GM13976 (cell line): ENCODE measurements at regions not wholly inside any gene's neighbourhood (a gene's known extent, or its start where the extent isn't known, plus 50 kb on each side); places are given as distances from the start of the nearest gene placed in this dataset.
"Not testable (repeated sequence)": the region's sequence is repeated elsewhere in the genome, so short reads cannot be mapped to it uniquely, and the experiment has no call there.

Experiments used
- DNase-seq: peaks from one replicate; pipeline ENCODE4 v3.0.0; 2012; ENCODE audit warnings: low spot score
- in situ Hi-C: fragments of 300-500 bp; cut with MboI; formaldehyde crosslinking; loops from one replicate; pipeline ENCODE4 v1.12.0; 2022; ENCODE audit warnings: low sequenced_read_pairs, mixed read lengths, inconsistent platforms; ENCODE audit not compliant: unreplicated experiment
- TF ChIP-seq, protein P1 (sequence below): IDR thresholded peaks from 2 replicates; pipeline ENCODE4 v1.5.1; 2012; ENCODE audit warnings: borderline replicate concordance, mild to moderate bottlenecking; ENCODE audit not compliant: insufficient read depth; ENCODE audit errors: extremely low read depth, missing control alignments, control extremely low read depth

DNA sequence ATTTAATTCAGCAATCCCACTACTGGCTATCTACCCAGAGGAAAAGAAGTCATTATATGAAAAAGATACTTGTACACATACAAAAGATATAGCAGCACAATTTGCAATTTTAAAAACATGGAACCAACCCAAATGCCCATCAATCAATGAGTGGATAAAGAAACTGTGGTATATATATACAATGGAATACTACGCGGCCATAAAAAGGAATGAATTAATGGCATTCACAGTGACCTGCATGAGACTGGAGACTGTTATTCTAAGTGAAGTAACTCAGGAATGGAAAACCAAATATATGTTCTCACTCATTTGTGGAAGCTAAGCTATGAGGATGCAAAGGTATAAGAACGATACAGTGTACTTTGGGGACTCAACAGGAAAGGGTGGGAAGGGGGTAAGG is 102.8 kb upstream of the KCNMA1 start:
- DNase-seq, in situ Hi-C loops: not testable (repeated sequence)

DNA sequence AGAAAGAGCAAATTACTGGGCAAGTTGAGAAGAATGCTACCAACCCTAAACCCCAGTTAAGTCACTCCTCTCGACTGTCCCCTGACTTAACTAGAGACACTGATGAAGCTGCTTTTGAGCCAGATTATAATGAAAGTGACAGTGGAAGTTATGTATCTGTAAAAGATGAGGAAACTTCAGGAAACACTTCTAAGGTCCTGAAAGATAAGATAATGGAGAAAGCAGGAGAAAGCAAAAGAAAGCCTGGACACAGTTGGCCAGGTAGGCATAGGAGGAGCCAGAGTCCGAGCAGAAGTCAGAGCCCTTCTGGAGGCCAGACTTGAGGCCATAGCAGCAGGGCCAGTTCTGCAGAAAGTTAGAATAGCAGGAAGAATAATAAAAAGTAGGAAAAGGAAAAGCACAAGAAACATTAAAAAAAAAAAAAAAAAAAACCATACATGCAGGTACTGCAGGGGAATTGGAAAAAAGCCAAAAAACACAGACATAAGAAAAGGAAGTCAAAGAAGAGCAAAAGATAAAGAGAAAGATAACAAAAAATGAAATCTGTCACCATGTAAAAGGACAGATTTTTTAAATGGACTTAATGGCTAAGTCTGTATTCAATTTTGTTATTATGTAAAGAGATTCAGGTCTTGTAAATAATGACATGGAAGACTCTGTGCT is 101.0 kb upstream of the KCNMA1 start:
- TF ChIP-seq, protein P1, sequence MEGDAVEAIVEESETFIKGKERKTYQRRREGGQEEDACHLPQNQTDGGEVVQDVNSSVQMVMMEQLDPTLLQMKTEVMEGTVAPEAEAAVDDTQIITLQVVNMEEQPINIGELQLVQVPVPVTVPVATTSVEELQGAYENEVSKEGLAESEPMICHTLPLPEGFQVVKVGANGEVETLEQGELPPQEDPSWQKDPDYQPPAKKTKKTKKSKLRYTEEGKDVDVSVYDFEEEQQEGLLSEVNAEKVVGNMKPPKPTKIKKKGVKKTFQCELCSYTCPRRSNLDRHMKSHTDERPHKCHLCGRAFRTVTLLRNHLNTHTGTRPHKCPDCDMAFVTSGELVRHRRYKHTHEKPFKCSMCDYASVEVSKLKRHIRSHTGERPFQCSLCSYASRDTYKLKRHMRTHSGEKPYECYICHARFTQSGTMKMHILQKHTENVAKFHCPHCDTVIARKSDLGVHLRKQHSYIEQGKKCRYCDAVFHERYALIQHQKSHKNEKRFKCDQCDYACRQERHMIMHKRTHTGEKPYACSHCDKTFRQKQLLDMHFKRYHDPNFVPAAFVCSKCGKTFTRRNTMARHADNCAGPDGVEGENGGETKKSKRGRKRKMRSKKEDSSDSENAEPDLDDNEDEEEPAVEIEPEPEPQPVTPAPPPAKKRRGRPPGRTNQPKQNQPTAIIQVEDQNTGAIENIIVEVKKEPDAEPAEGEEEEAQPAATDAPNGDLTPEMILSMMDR = no peak
- no peak for DNase-seq
- in situ Hi-C loops = no loop called here

DNA sequence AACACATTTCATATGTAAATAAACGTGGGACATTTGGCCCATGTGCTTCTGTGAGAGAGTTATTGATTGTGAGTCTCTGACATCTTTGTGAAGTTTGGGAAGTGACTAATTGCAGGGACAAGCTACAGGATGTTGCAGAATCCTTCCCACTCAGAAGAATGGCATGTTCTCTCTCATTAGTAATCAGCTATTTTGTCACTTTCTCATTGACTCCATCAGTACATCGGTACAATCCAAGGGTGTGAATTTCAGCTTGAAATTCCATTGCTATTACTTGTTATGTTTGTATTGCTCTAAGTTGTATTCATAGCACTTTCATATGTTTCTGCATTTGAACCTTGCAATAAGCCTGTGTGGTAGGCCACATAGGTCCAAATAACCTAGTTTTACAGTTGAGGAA is 100.0 kb upstream of the KCNMA1 start:
- TF ChIP-seq, protein P1 = no peak
- in situ Hi-C loops = no loop called here
- DNase-seq = no peak

DNA sequence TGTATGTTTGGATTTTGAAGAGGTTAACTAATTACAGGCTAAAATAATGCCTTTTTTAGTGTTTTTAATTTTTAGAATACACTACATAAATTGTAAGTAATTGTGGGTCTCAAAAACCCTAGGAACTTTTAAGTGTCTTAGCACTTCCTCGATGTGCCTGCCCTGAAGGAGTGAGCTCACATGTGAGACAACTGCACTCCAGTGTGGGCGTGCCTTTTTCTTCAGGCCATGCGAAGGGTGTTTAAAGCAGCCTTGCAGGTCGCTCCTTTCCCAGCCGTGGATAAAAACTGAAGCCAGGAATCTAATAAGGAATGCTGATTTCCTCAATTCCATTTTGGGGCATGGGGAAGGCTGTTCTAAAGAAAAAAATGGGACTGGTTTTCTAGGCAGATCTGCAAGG is 97.5 kb upstream of the KCNMA1 start:
- DNase-seq, in situ Hi-C loops: not testable (repeated sequence)

DNA sequence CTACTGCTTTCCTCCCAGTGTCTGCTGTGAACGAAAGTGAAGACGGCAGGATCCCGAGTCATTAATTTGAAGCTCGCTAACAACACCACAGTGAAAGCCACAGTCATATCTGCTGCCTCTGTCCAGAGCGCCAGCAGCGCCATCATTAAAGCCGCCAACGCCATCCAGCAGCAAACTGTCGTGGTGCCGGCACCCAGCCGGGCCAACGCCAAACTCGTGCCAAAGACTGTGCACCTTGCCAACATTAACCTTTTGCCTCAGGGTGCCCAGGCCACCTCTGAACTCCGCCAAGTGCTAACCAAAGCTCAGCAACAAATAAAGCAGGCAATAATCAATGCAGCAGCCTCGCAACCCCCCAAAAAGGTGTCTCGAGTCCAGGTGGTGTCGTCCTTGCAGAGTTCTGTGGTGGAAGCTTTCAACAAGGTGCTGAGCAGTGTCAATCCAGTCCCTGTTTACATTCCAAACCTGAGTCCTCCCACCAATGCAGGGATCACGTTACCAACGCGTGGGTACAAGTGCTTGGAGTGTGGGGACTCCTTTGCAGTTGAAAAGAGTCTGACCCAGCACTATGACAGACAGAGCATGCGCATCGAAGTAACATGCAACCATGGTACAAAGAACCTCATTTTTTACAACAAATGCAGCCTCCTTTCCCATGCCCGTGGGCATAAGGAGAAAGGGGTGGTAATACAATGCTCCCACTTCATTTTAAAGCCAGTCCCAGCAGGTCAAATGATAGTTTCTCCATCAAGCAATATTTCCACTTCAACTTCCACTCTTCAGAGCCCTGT is 94.8 kb upstream of the KCNMA1 start:
- DNase-seq = no peak
- TF ChIP-seq, protein P1 = no peak
- in situ Hi-C loops = no loop called here

DNA sequence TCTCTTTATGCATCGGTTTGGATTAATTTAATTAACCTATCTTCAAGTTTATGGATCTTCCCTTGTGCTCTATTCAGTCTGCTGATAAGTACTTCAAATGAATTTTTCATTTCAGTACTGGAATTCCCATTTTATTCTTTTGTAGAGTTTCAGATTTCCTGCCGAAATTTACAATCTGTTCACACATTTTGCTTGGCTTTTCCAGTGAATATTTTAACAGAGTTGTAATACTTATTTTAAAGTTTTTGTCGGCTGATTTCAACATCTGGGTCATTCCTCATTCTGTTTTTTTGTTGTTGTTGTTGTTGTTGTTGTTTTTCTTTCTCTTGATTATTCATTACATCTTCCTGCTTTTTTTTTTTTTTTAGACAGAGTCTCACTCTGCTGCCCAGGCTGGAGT is 89.9 kb upstream of the KCNMA1 start:
- in situ Hi-C loops = no loop called here
- no peak for DNase-seq
- TF ChIP-seq, protein P1 = no peak

DNA sequence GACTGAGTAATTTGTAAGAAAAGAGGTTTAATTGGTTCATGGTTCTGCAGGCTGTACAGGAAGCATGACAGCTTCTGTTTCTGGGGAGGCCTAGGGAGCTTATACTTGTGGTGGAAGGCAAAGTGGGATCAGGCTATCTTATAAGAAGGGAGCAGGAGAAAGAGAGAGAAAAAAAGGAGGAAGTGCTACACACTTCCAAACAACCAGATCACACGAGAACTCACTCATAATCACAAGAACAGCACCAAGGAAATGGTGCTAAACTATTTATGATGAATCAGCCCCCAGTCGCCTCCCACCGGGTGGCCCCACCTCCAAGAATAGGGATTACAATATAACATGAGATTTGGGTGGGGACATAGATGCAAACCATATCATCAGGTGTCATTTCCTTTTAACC is 89.1 kb upstream of the KCNMA1 start:
- TF ChIP-seq, protein P1 = no peak
- in situ Hi-C loops = no loop called here
- no peak for DNase-seq
